Vagina (tissue), 2 donors: ENCODE measurements at regions not wholly inside any gene's neighbourhood (a gene's known extent, or its start where the extent isn't known, plus 50 kb on each side); places are given as distances from the start of the nearest gene placed in this dataset.

Experiments used
- DNase-seq, 2 donors: peaks; one replicate each; pipeline ENCODE4 v3.0.0-alpha.2; 2017; ENCODE audit errors: extremely low spot score in 2 of 2
- H3K27ac ChIP-seq: fragments of 200-600 bp; sonication (generic); one replicate; pipeline ENCODE4 v1.5.1; 2019
- H3K27me3 ChIP-seq: fragments of 200-600 bp; sonication (generic); one replicate; pipeline ENCODE4 v1.5.1; 2019
- H3K36me3 ChIP-seq, 2 donors: fragments of 200-600 bp; sonication (generic); one replicate each; pipeline ENCODE4 v1.5.1; 2017 to 2019
- H3K4me1 ChIP-seq: fragments of 200-600 bp; sonication (generic); one replicate; pipeline ENCODE4 v1.5.1; 2019
- H3K4me3 ChIP-seq, 2 donors: fragments of 200-600 bp; sonication (generic); 1 replicate in 1 of 2; 2 replicates in 1 of 2; pipeline ENCODE4 v1.5.1; 2016 to 2019
- H3K9me3 ChIP-seq: fragments of 200-600 bp; sonication (generic); one replicate; pipeline ENCODE4 v1.5.1; 2019
- CTCF ChIP-seq, 3 experiments: fragments of 450-650 bp in 2 of 3; fragments of 200-600 bp in 1 of 3; sonication (generic) in 1 of 3; IDR thresholded peaks; one replicate each; pipeline ENCODE4 v1.5.1; 2017 to 2019; ENCODE audit warnings: antibody characterized with exemption in 3 of 3, mild to moderate bottlenecking in 2 of 3, moderate library complexity in 2 of 3
- POLR2A ChIP-seq, 2 donors: fragments of 450-650 bp; IDR thresholded peaks; one replicate each; pipeline ENCODE4 v1.6.1; 2017; ENCODE audit warnings: antibody characterized with exemption in 2 of 2, mild to moderate bottlenecking in 2 of 2, moderate library complexity in 2 of 2
- POLR2AphosphoS5 ChIP-seq, 2 donors: sonication (generic); formaldehyde crosslinking; IDR thresholded peaks; one replicate each; pipeline ENCODE4 v1.9.0; 2017; ENCODE audit warnings: antibody characterized with exemption in 2 of 2, mild to moderate bottlenecking in 2 of 2, low read depth in 1 of 2; ENCODE audit not compliant: insufficient read depth in 1 of 2
- intact Hi-C: fragments of 100-400 bp; cut with DNase I; formaldehyde crosslinking; loops from one replicate; pipeline ENCODE4 v1.15.1; 2023

GRCh38 chr2:15722980-15723379 lies 131.3 kb downstream of the DDX1 start:
- Histone ChIP-seq H3K9me3 (no peaks in the 10 kb centered on the region), H3K36me3 (no peaks in the 10 kb centered on the region), H3K4me3 (no peak overlapping the region), H3K4me1 (no peaks in the 10 kb centered on the region), H3K27ac (no peak overlapping the region), H3K27me3 (no peaks in the 10 kb centered on the region)
- no peak for DNase-seq
- intact Hi-C loops = no loop called here
- TF ChIP-seq POLR2AphosphoS5 (IDR thresholded peaks at IDR 0.05; ENCODE audit: insufficient read depth in 1 of 2, low read depth in 1 of 2) (no peak), POLR2A (IDR thresholded peaks at IDR 0.05) (no peak), CTCF (IDR thresholded peaks at IDR 0.05) (no peak)

GRCh38 chr2:15724235-15724634 lies 132.6 kb downstream of the DDX1 start:
- Histone ChIP-seq H3K27ac (no peak overlapping the region), H3K9me3 (no peaks in the 10 kb centered on the region), H3K4me1 (no peaks in the 10 kb centered on the region), H3K36me3 (no peaks in the 10 kb centered on the region), H3K27me3 (no peaks in the 10 kb centered on the region), H3K4me3 (no peak overlapping the region)
- TF ChIP-seq CTCF (IDR thresholded peaks at IDR 0.05) (no peak), POLR2A (IDR thresholded peaks at IDR 0.05) (no peak), POLR2AphosphoS5 (IDR thresholded peaks at IDR 0.05; ENCODE audit: insufficient read depth in 1 of 2, low read depth in 1 of 2) (no peak)
- intact Hi-C loops = no loop called here
- no peak for DNase-seq

- H3K9me3 ChIP-seq = no peaks in the 10 kb centered on the region
- H3K4me3 ChIP-seq = no peak overlapping the region
- TF ChIP-seq POLR2A (IDR thresholded peaks at IDR 0.05) = no peak
- TF ChIP-seq CTCF (IDR thresholded peaks at IDR 0.05) = no peak
- TF ChIP-seq POLR2AphosphoS5 (IDR thresholded peaks at IDR 0.05; ENCODE audit: insufficient read depth in 1 of 2, low read depth in 1 of 2) = no peak
- intact Hi-C loops = no loop called here
- no peaks in the 10 kb centered on the region for H3K36me3 ChIP-seq
- H3K27ac ChIP-seq = no peak overlapping the region
- peaks cover 6% of the 10 kb centered on the region for H3K4me1 ChIP-seq
- no peaks in the 10 kb centered on the region for H3K27me3 ChIP-seq
- DNase-seq = no peak
These were observed 133.6 kb downstream of the DDX1 start for GRCh38 chr2:15725101-15725781.

GRCh38 chr2:15725782-15726112 lies 134.1 kb downstream of the DDX1 start:
- H3K4me3 ChIP-seq = no peak overlapping the region
- no peaks in the 10 kb centered on the region for H3K9me3 ChIP-seq
- peaks cover 12% of the 10 kb centered on the region for H3K4me1 ChIP-seq
- no peak overlapping the region for H3K27ac ChIP-seq
- H3K27me3 ChIP-seq = no peaks in the 10 kb centered on the region
- no peak for DNase-seq
- TF ChIP-seq POLR2AphosphoS5 (IDR thresholded peaks at IDR 0.05; ENCODE audit: insufficient read depth in 1 of 2, low read depth in 1 of 2) = no peak
- no peak for TF ChIP-seq CTCF (IDR thresholded peaks at IDR 0.05)
- no peak for TF ChIP-seq POLR2A (IDR thresholded peaks at IDR 0.05)
- no peaks in the 10 kb centered on the region for H3K36me3 ChIP-seq
- intact Hi-C loops = no loop called here

GRCh38 chr2:15726321-15727057 lies 134.8 kb downstream of the DDX1 start:
- intact Hi-C loops = no loop called here
- H3K27ac ChIP-seq = no peak overlapping the region

More at GRCh38 chr2:15726321-15727057, 134.8 kb downstream of the DDX1 start:
- no peak overlapping the region for H3K4me3 ChIP-seq
- no peaks in the 10 kb centered on the region for H3K36me3 ChIP-seq
- no peaks in the 10 kb centered on the region for H3K9me3 ChIP-seq
- H3K4me1 ChIP-seq = peaks cover 18% of the 10 kb centered on the region
- no peak for TF ChIP-seq POLR2A (IDR thresholded peaks at IDR 0.05)
- TF ChIP-seq POLR2AphosphoS5 (IDR thresholded peaks at IDR 0.05; ENCODE audit: insufficient read depth in 1 of 2, low read depth in 1 of 2) = no peak
- no peak for TF ChIP-seq CTCF (IDR thresholded peaks at IDR 0.05)
- DNase-seq = no peak
- no peaks in the 10 kb centered on the region for H3K27me3 ChIP-seq
